ENCODE measurements at regions not wholly inside any gene's neighbourhood (a gene's known extent, or its start where the extent isn't known, plus 50 kb on each side); places are given as distances from the start of the nearest gene placed in this dataset.

- no peak for DNase-seq (ENCODE audit: low read depth in 3 of 3, low spot score in 1 of 3)
These were observed 859.4 kb upstream of the NR2F2 start for GRCh38 chr15:95470997-95471689.

- no peak for DNase-seq (ENCODE audit: low read depth in 3 of 3, low spot score in 1 of 3)
These were observed 858.8 kb upstream of the NR2F2 start for GRCh38 chr15:95471690-95472086.

GRCh38 chr15:95475067-95475466, 855.4 kb upstream of the NR2F2 start:
- no peak for DNase-seq (ENCODE audit: low read depth in 3 of 3, low spot score in 1 of 3)

GRCh38 chr15:95479308-95479707, 851.2 kb upstream of the NR2F2 start:
- no peak for DNase-seq (ENCODE audit: low read depth in 3 of 3, low spot score in 1 of 3)

- DNase-seq (ENCODE audit: low read depth in 3 of 3, low spot score in 1 of 3): no peak
These were observed 845.1 kb upstream of the NR2F2 start for GRCh38 chr15:95485367-95485766.

- no peak for DNase-seq (ENCODE audit: low read depth in 3 of 3, low spot score in 1 of 3)
These were observed 844.3 kb upstream of the NR2F2 start for GRCh38 chr15:95486224-95486623.

- no peak for DNase-seq (ENCODE audit: low read depth in 3 of 3, low spot score in 1 of 3)
These were observed 841.4 kb upstream of the NR2F2 start for GRCh38 chr15:95489103-95489502.

- DNase-seq (ENCODE audit: low read depth in 3 of 3, low spot score in 1 of 3): no peak
These were observed 838.0 kb upstream of the NR2F2 start for GRCh38 chr15:95492388-95493070.

- DNase-seq (ENCODE audit: low read depth in 3 of 3, low spot score in 1 of 3): no peak
These were observed 835.4 kb upstream of the NR2F2 start for GRCh38 chr15:95494971-95495541.

GRCh38 chr15:95497634-95498033, 832.9 kb upstream of the NR2F2 start:
- DNase-seq (ENCODE audit: low read depth in 3 of 3, low spot score in 1 of 3): no peak

- no peak for DNase-seq (ENCODE audit: low read depth in 3 of 3, low spot score in 1 of 3)
These were observed 831.5 kb upstream of the NR2F2 start for GRCh38 chr15:95498961-95499360.

GRCh38 chr15:95499397-95499796, 831.1 kb upstream of the NR2F2 start:
- DNase-seq (ENCODE audit: low read depth in 3 of 3, low spot score in 1 of 3): no peak

- no peak for DNase-seq (ENCODE audit: low read depth in 3 of 3, low spot score in 1 of 3)
These were observed 828.6 kb upstream of the NR2F2 start for GRCh38 chr15:95501865-95502264.

- DNase-seq (ENCODE audit: low read depth in 3 of 3, low spot score in 1 of 3): no peak
These were observed 827.4 kb upstream of the NR2F2 start for GRCh38 chr15:95503107-95503506.

GRCh38 chr15:95503640-95504225, 826.8 kb upstream of the NR2F2 start:
- DNase-seq (ENCODE audit: low read depth in 3 of 3, low spot score in 1 of 3): no peak

GRCh38 chr15:95511671-95512070, 818.8 kb upstream of the NR2F2 start:
- DNase-seq (ENCODE audit: low read depth in 3 of 3, low spot score in 1 of 3): no peak

- DNase-seq (ENCODE audit: low read depth in 3 of 3, low spot score in 1 of 3): no peak
These were observed 817.6 kb upstream of the NR2F2 start for GRCh38 chr15:95512906-95513305.

GRCh38 chr15:95519887-95520286, 810.6 kb upstream of the NR2F2 start:
- no peak for DNase-seq (ENCODE audit: low read depth in 3 of 3, low spot score in 1 of 3)

- DNase-seq (ENCODE audit: low read depth in 3 of 3, low spot score in 1 of 3): no peak
These were observed 810.0 kb upstream of the NR2F2 start for GRCh38 chr15:95520511-95520910.

GRCh38 chr15:95520922-95521321, 809.6 kb upstream of the NR2F2 start:
- no peak for DNase-seq (ENCODE audit: low read depth in 3 of 3, low spot score in 1 of 3)

GRCh38 chr15:95522533-95522932, 808.0 kb upstream of the NR2F2 start:
- no peak for DNase-seq (ENCODE audit: low read depth in 3 of 3, low spot score in 1 of 3)

GRCh38 chr15:95528920-95529319, 801.6 kb upstream of the NR2F2 start:
- no peak for DNase-seq (ENCODE audit: low read depth in 3 of 3, low spot score in 1 of 3)

Measured in stimulated activated CD4-positive, alpha-beta T cell treated with anti-CD3 and anti-CD28 coated beads, TNF-alpha, amount 100 ng/mL, for 1 hour (primary cell).